Gastrocnemius medialis (tissue), 4 donors: ENCODE measurements at regions not wholly inside any gene's neighbourhood (a gene's known extent, or its start where the extent isn't known, plus 50 kb on each side); places are given as distances from the start of the nearest gene placed in this dataset.

Source experiments
- ATAC-seq, 2 donors: fragments of 150-250 bp; one replicate each; pipeline ENCODE4 v1.9.1; 2016
- DNase-seq, 2 donors: peaks; one replicate each; pipeline ENCODE4 v3.0.0-alpha.2; 2019
- H3K27ac ChIP-seq, 4 donors: fragments of 200-600 bp; sonication (generic); 1 replicate in 1 of 4; 2 replicates in 3 of 4; pipeline ENCODE4 v1.5.1; 2016 to 2018; ENCODE audit warnings: mild to moderate bottlenecking in 2 of 4, moderate library complexity in 1 of 4
- H3K27me3 ChIP-seq, 3 donors: fragments of 200-600 bp; sonication (generic) in 2 of 3; 1 replicate in 1 of 3; 2 replicates in 2 of 3; pipeline versions ENCODE4 v1.5.1 to v1.6.0; 2016 to 2019; ENCODE audit warnings: mild to moderate bottlenecking in 1 of 3, moderate library complexity in 1 of 3
- H3K36me3 ChIP-seq, 2 donors: fragments of 200-600 bp; sonication (generic) in 1 of 2; one replicate each; pipeline ENCODE4 v1.5.1; 2017 to 2018
- H3K4me1 ChIP-seq, 2 donors: fragments of 200-600 bp; sonication (generic) in 1 of 2; one replicate each; pipeline ENCODE4 v1.5.1; 2016 to 2017; ENCODE audit warnings: mild to moderate bottlenecking in 2 of 2
- H3K4me3 ChIP-seq, 4 donors: fragments of 200-600 bp; sonication (generic) in 3 of 4; 1 replicate in 1 of 4; 2 replicates in 3 of 4; pipeline ENCODE4 v1.5.1; 2016 to 2019; ENCODE audit warnings: mild to moderate bottlenecking in 2 of 4
- H3K9me3 ChIP-seq, 3 donors: fragments of 200-600 bp; sonication (generic) in 2 of 3; 1 replicate in 1 of 3; 2 replicates in 2 of 3; pipeline ENCODE4 v1.5.1; 2016 to 2019
- POLR2A ChIP-seq, 2 donors: fragments of 450-650 bp; IDR thresholded peaks; one replicate each; pipeline ENCODE4 v1.6.1; 2017; ENCODE audit warnings: antibody characterized with exemption in 2 of 2, mild to moderate bottlenecking in 2 of 2, moderate library complexity in 2 of 2
- in situ Hi-C, 4 donors: fragments of 200-750 bp; cut with MboI; loops; one replicate each; pipeline versions ENCODE4 v1.15.0 to v1.8.0; 2017; ENCODE audit warnings: low sequenced_read_pairs in 4 of 4
- intact Hi-C: fragments of 100-400 bp; cut with DNase I; formaldehyde crosslinking; loops from one replicate; pipeline ENCODE4 v1.15.1; 2023; ENCODE audit warnings: low total_unique reads
- TF ChIP-seq, protein P1 (sequence below), 5 experiments: fragments of 450-650 bp in 3 of 5; fragments of 200-600 bp in 2 of 5; sonication (generic) in 2 of 5; IDR thresholded peaks in 4 of 5; conservative IDR thresholded peaks in 1 of 5; 1 replicate in 4 of 5; 2 replicates in 1 of 5; pipeline ENCODE4 v1.5.1; 2016 to 2019; ENCODE audit warnings: antibody characterized with exemption in 5 of 5, mild to moderate bottlenecking in 3 of 5, moderate library complexity in 3 of 5

DNA sequence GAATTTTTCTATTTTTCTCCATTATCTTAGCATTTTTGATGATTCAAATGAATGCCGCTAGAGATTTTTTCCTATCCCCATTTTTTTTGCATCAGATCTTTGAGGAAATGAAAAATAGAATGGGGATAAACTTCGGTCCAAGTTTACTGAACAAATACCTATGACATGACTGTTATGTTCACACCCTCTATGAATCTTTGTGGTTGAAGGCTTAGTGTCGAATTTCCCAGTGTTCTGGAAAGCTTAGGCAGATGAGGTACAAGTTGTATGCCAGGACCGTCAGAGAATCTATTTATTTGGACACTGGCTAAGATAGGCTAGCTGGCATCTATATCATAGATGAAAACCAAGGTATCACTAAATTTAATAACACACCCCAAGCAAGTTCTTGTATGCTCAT is 123.4 kb downstream of the SPCS3 start:
- Histone ChIP-seq H3K27ac (no peak overlapping the region), H3K9me3 (no peaks in the 10 kb centered on the region), H3K4me3 (no peak overlapping the region), H3K36me3 (no peaks in the 10 kb centered on the region), H3K4me1 (no peaks in the 10 kb centered on the region), H3K27me3 (no peaks in the 10 kb centered on the region)
- intact Hi-C loops (no loop called here), in situ Hi-C loops (no loop called here)
- ATAC-seq (no peak), DNase-seq (no peak)
- no peak for TF ChIP-seq POLR2A (IDR thresholded peaks at IDR 0.05)
- TF ChIP-seq, protein P1, sequence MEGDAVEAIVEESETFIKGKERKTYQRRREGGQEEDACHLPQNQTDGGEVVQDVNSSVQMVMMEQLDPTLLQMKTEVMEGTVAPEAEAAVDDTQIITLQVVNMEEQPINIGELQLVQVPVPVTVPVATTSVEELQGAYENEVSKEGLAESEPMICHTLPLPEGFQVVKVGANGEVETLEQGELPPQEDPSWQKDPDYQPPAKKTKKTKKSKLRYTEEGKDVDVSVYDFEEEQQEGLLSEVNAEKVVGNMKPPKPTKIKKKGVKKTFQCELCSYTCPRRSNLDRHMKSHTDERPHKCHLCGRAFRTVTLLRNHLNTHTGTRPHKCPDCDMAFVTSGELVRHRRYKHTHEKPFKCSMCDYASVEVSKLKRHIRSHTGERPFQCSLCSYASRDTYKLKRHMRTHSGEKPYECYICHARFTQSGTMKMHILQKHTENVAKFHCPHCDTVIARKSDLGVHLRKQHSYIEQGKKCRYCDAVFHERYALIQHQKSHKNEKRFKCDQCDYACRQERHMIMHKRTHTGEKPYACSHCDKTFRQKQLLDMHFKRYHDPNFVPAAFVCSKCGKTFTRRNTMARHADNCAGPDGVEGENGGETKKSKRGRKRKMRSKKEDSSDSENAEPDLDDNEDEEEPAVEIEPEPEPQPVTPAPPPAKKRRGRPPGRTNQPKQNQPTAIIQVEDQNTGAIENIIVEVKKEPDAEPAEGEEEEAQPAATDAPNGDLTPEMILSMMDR (IDR thresholded peaks at IDR 0.05 in 4 of 5, conservative IDR thresholded peaks at IDR 0.05 in 1 of 5): no peak

DNA sequence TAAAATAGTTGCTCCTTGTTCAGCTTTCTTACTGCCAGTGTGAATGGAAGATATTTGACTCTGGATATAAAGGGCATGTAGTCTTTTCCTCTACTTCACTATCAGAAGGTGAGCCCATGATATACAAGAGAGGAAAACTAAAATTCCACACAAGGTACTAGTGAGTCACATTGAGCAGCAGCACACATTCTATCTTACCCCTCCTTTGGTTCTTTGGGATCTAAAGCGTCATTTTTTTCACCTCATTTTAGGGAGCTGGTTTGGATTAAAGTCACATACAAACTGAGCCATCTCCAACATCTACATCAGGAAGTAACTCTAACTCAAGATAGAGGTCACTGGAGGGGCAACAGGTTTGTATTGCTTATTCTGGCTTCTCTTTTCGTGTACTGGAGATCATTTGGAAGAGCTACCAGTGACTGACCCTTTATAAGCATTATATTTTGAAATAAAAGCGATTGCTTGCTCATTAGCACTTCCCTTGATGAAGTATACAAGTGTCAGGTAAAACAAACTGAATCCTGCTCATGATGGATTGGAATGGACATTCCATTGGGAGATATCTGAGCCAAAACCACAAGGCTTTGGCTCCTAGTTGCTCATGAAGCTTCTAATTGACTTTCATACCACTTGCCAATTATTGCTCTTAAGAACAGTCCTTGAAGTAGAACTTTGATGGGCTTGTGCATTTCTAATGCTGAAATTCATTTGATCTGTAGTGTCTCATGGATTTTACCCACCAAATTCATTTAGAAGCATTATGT is 124.1 kb downstream of the SPCS3 start:
- Histone ChIP-seq H3K4me3 (no peak overlapping the region), H3K27me3 (no peaks in the 10 kb centered on the region), H3K4me1 (no peaks in the 10 kb centered on the region), H3K9me3 (no peaks in the 10 kb centered on the region), H3K27ac (no peak overlapping the region), H3K36me3 (no peaks in the 10 kb centered on the region)
- TF ChIP-seq POLR2A (IDR thresholded peaks at IDR 0.05): no peak
- TF ChIP-seq, protein P1 (IDR thresholded peaks at IDR 0.05 in 4 of 5, conservative IDR thresholded peaks at IDR 0.05 in 1 of 5): no peak
- intact Hi-C loops: no loop called here
- no peak for DNase-seq
- in situ Hi-C loops: no loop called here
- ATAC-seq: no peak

DNA sequence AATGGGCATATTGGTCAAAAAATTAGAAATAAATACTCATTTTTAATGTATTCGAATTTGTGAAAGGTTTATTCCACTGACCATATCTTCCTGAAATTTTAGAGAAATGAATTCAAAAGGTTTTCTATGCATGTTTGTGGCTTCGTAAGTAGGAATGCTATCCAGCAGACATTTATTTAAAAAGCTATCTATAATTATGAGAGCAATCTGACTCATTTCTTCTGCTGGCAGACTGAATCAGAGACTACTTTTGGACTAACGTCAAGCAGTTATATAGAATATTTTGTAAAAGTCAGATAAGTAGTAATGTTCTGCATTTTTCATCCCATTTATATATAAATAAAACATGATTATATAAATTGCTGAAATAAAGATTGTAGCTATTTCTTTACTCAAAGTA is 125.0 kb downstream of the SPCS3 start:
- no peaks in the 10 kb centered on the region for H3K36me3 ChIP-seq
- ATAC-seq: no peak

DNA sequence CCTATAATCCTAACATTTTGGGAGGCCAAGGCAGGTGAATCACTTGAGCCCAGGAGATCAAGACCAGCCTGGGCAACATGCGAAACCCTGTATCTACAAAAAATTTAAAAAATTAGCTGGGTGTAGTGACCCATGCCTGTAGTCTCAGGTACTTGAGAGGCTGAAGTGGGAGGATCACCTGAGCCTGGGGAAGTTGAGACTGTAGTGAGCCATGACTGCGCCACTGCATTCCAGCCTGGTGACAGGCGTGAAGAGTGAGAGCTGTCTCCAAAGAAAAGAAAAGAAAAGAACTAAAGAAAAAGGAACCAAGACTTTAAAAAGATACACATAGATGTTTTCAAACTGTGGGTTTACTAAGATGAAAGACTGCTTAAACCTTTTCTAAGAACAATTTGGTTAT is 129.0 kb downstream of the SPCS3 start:
- no peaks in the 10 kb centered on the region for H3K27me3 ChIP-seq
- no peak overlapping the region for H3K4me3 ChIP-seq
- DNase-seq (no peak), ATAC-seq (no peak)
- in situ Hi-C loops: no loop called here
- no peak for TF ChIP-seq POLR2A (IDR thresholded peaks at IDR 0.05)
- TF ChIP-seq, protein P1 (IDR thresholded peaks at IDR 0.05 in 4 of 5, conservative IDR thresholded peaks at IDR 0.05 in 1 of 5): no peak
- no peak overlapping the region for H3K27ac ChIP-seq
- H3K4me1 ChIP-seq: no peaks in the 10 kb centered on the region
- intact Hi-C loops: no loop called here
- H3K36me3 ChIP-seq: no peaks in the 10 kb centered on the region
- H3K9me3 ChIP-seq: no peaks in the 10 kb centered on the region

More for the DNA sequence above, 125.0 kb downstream of the SPCS3 start:
- TF ChIP-seq, protein P1 (IDR thresholded peaks at IDR 0.05 in 4 of 5, conservative IDR thresholded peaks at IDR 0.05 in 1 of 5): no peak
- TF ChIP-seq POLR2A (IDR thresholded peaks at IDR 0.05): no peak
- no peaks in the 10 kb centered on the region for H3K4me1 ChIP-seq
- in situ Hi-C loops (no loop called here), intact Hi-C loops (no loop called here)
- H3K4me3 ChIP-seq: no peak overlapping the region
- H3K27ac ChIP-seq: no peak overlapping the region
- no peaks in the 10 kb centered on the region for H3K27me3 ChIP-seq
- H3K9me3 ChIP-seq: no peaks in the 10 kb centered on the region
- no peak for DNase-seq

- in situ Hi-C loops: no loop called here
- Histone ChIP-seq H3K4me1 (no peaks in the 10 kb centered on the region), H3K27ac (no peak overlapping the region), H3K4me3 (no peak overlapping the region), H3K36me3 (no peaks in the 10 kb centered on the region), H3K9me3 (no peaks in the 10 kb centered on the region), H3K27me3 (no peaks in the 10 kb centered on the region)
- intact Hi-C loops: no loop called here
- no peak for ATAC-seq
- DNase-seq: no peak
- TF ChIP-seq POLR2A (IDR thresholded peaks at IDR 0.05): no peak
- TF ChIP-seq, protein P1 (IDR thresholded peaks at IDR 0.05 in 4 of 5, conservative IDR thresholded peaks at IDR 0.05 in 1 of 5): no peak
These were observed 131.7 kb downstream of the SPCS3 start for GRCh38 chr4:176451443-176451842.
